GM23338 (cell line): ENCODE measurements at regions not wholly inside any gene's neighbourhood (a gene's known extent, or its start where the extent isn't known, plus 50 kb on each side); places are given as distances from the start of the nearest gene placed in this dataset.

ENCODE experiments used
- ATAC-seq: fragments of 200-7000 bp; cut with Tn5 transposase; 3 replicates; pipeline ENCODE4 v1.9.1; 2020
- DNase-seq: peaks from one replicate; pipeline ENCODE4 v3.0.0-alpha.2; 2015; ENCODE audit warnings: low spot score
- H2AFZ ChIP-seq: fragments of 200-600 bp; sonication (generic); 2 replicates; pipeline ENCODE4 v1.8.0; 2016; ENCODE audit warnings: antibody characterized with exemption, mild to moderate bottlenecking, moderate library complexity
- H3F3A ChIP-seq: fragments of 200-600 bp; sonication (generic); replicated peaks from 2 replicates; pipeline ENCODE4 v1.8.0; 2017; ENCODE audit warnings: antibody characterized with exemption, mixed run types, low read depth
- H3K27ac ChIP-seq: fragments of 200-600 bp; sonication (generic); 2 replicates; pipeline ENCODE4 v1.6.1; 2016; ENCODE audit warnings: low read depth
- H3K27me3 ChIP-seq: fragments of 200-600 bp; sonication (generic); 2 replicates; pipeline ENCODE4 v1.8.0; 2016; ENCODE audit warnings: mild to moderate bottlenecking, mixed run types, moderate library complexity; ENCODE audit not compliant: insufficient read depth
- H3K36me3 ChIP-seq: fragments of 200-600 bp; sonication (generic); 2 replicates; pipeline ENCODE4 v1.8.0; 2016; ENCODE audit warnings: mild to moderate bottlenecking; ENCODE audit not compliant: insufficient read depth
- H3K4me1 ChIP-seq: fragments of 200-600 bp; sonication (generic); 2 replicates; pipeline ENCODE4 v1.8.0; 2016; ENCODE audit warnings: mild to moderate bottlenecking, moderate library complexity; ENCODE audit not compliant: insufficient read depth
- H3K4me2 ChIP-seq: fragments of 200-600 bp; sonication (generic); 2 replicates; pipeline ENCODE4 v1.7.1; 2017; ENCODE audit warnings: mixed run types
- H3K4me3 ChIP-seq: fragments of 200-600 bp; sonication (generic); 2 replicates; pipeline ENCODE4 v1.6.1; 2016; ENCODE audit warnings: mixed run types
- H3K79me2 ChIP-seq: fragments of 200-600 bp; sonication (generic); replicated peaks from 2 replicates; pipeline ENCODE4 v1.8.0; 2017; ENCODE audit warnings: mild to moderate bottlenecking; ENCODE audit not compliant: insufficient read depth
- H3K9me2 ChIP-seq: fragments of 200-600 bp; sonication (generic); 2 replicates; pipeline ENCODE4 v1.8.0; 2017; ENCODE audit not compliant: insufficient read depth
- H4K20me1 ChIP-seq: fragments of 200-600 bp; sonication (generic); replicated peaks from 2 replicates; pipeline ENCODE4 v1.8.0; 2017; ENCODE audit warnings: mild to moderate bottlenecking; ENCODE audit not compliant: insufficient read depth
- H3K27ac Mint-ChIP-seq: 2 replicates; pipeline ENCODE4 v1.8.0; 2020; ENCODE audit warnings: inconsistent platforms, mild to moderate bottlenecking, moderate library complexity, mixed read lengths
- H3K27me3 Mint-ChIP-seq: 3 replicates; pipeline ENCODE4 v1.8.0; 2022; ENCODE audit warnings: low read depth, mild to moderate bottlenecking, moderate library complexity, mixed read lengths, inconsistent platforms; ENCODE audit not compliant: insufficient read depth, poor library complexity
- H3K36me3 Mint-ChIP-seq: 3 replicates; pipeline ENCODE4 v1.8.0; 2021; ENCODE audit warnings: low read depth, mild to moderate bottlenecking, inconsistent platforms, moderate library complexity, mixed read lengths
- H3K4me1 Mint-ChIP-seq: 3 replicates; pipeline ENCODE4 v1.8.0; 2020; ENCODE audit warnings: mild to moderate bottlenecking, inconsistent platforms, mixed read lengths
- H3K4me3 Mint-ChIP-seq: 3 replicates; pipeline ENCODE4 v1.8.0; 2021; ENCODE audit warnings: moderate library complexity, mild to moderate bottlenecking, inconsistent platforms, mixed read lengths
- H3K9me3 Mint-ChIP-seq: 3 replicates; pipeline ENCODE4 v1.8.0; 2020; ENCODE audit warnings: moderate library complexity, mild to moderate bottlenecking, inconsistent platforms, mixed read lengths
- CREB1 ChIP-seq: fragments of 250-450 bp; sonication (Bioruptor Pico); IDR thresholded peaks from 2 replicates; pipeline ENCODE4 v1.5.0; 2020; ENCODE audit warnings: low read depth, mild to moderate bottlenecking, moderate library complexity
- EZH2 ChIP-seq: fragments of 200-600 bp; sonication (generic); IDR thresholded peaks from one replicate; pipeline ENCODE4 v1.8.0; 2017; ENCODE audit warnings: antibody characterized with exemption, mild to moderate bottlenecking, low read depth; ENCODE audit not compliant: unreplicated experiment
- EZH2phosphoT487 ChIP-seq: fragments of 200-600 bp; sonication (generic); IDR thresholded peaks from one replicate; pipeline ENCODE4 v1.8.1; 2018; ENCODE audit warnings: antibody characterized with exemption; ENCODE audit not compliant: unreplicated experiment
- JUNB ChIP-seq: IDR thresholded peaks from one replicate; pipeline ENCODE4 v1.6.1; 2016; ENCODE audit warnings: antibody characterized with exemption; ENCODE audit not compliant: unreplicated experiment
- NANOG ChIP-seq: IDR thresholded peaks from 2 replicates; pipeline ENCODE4 v1.6.1; 2016; ENCODE audit warnings: antibody characterized with exemption, borderline replicate concordance
- POLR2AphosphoS5 ChIP-seq: IDR thresholded peaks from 2 replicates; pipeline ENCODE4 v1.6.1; 2016; ENCODE audit warnings: antibody characterized with exemption, low read depth
- STAT1 ChIP-seq: IDR thresholded peaks from one replicate; pipeline ENCODE4 v1.6.1; 2016; ENCODE audit warnings: antibody characterized with exemption; ENCODE audit not compliant: unreplicated experiment
- ZNF114 ChIP-seq: fragments of 250-450 bp; sonication (Bioruptor Pico); IDR thresholded peaks from 2 replicates; pipeline ENCODE4 v1.5.0; 2020; ENCODE audit warnings: mild to moderate bottlenecking, moderate library complexity
- ZNF331 ChIP-seq: fragments of 250-450 bp; sonication (Bioruptor Pico); IDR thresholded peaks from 2 replicates; pipeline ENCODE4 v1.5.0; 2020; ENCODE audit warnings: low read depth, mild to moderate bottlenecking, moderate library complexity
- TF ChIP-seq, protein P1 (sequence below): IDR thresholded peaks from one replicate; pipeline ENCODE4 v1.6.1; 2018; ENCODE audit warnings: antibody characterized with exemption; ENCODE audit not compliant: unreplicated experiment
- TF ChIP-seq, protein P2 (sequence below): IDR thresholded peaks from 2 replicates; pipeline ENCODE4 v1.6.1; 2016; ENCODE audit warnings: antibody characterized with exemption
- TF ChIP-seq, protein P3 (sequence below): fragments of 250-450 bp; sonication (Bioruptor Pico); IDR thresholded peaks from 2 replicates; pipeline ENCODE4 v1.5.0; 2020; ENCODE audit warnings: mild to moderate bottlenecking, moderate library complexity

DNA sequence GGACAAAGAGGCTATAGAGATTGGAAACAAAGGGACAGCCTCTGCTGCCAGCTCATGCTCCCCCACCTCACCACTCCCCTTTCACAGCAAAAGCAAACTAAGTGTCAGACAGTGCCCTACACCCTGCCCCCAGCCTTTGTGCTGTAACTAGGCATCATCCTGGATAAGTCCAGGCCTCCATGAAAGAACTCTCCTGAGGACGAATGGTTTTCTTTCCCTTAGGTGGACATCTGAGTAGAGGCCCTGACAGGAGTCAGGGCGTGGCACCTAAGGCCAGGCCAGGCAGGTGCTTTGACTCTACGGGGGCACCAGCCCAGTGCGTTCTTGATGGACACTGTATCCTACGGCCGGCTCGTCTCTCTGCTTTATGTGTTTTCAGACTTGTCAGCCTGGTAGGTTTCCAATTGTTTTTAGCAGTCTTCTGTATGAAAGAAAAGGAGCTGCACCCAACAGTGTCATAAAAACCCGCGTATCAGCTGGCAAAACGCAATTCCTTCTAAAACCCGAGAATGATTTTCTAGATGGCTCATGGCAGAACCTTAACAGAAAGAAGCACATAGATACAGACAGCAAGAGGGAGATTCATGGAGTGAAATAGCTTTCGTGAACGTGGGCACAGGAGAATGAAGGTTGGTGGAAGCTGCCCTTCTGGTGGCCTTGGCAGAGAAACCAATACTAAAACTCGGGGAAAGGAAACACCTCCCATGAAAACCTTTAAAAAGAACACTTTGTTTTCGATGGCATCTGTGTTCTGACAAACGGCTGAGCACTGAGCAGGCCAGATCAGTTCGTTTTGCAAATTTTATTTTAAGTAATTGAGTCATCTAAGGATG is 51.7 kb upstream of the AJAP1 start:
- H3K4me2 ChIP-seq: no peak overlapping the region
- TF ChIP-seq, protein P1, sequence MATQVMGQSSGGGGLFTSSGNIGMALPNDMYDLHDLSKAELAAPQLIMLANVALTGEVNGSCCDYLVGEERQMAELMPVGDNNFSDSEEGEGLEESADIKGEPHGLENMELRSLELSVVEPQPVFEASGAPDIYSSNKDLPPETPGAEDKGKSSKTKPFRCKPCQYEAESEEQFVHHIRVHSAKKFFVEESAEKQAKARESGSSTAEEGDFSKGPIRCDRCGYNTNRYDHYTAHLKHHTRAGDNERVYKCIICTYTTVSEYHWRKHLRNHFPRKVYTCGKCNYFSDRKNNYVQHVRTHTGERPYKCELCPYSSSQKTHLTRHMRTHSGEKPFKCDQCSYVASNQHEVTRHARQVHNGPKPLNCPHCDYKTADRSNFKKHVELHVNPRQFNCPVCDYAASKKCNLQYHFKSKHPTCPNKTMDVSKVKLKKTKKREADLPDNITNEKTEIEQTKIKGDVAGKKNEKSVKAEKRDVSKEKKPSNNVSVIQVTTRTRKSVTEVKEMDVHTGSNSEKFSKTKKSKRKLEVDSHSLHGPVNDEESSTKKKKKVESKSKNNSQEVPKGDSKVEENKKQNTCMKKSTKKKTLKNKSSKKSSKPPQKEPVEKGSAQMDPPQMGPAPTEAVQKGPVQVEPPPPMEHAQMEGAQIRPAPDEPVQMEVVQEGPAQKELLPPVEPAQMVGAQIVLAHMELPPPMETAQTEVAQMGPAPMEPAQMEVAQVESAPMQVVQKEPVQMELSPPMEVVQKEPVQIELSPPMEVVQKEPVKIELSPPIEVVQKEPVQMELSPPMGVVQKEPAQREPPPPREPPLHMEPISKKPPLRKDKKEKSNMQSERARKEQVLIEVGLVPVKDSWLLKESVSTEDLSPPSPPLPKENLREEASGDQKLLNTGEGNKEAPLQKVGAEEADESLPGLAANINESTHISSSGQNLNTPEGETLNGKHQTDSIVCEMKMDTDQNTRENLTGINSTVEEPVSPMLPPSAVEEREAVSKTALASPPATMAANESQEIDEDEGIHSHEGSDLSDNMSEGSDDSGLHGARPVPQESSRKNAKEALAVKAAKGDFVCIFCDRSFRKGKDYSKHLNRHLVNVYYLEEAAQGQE: no peak
- TF ChIP-seq EZH2 (no peak), JUNB (no peak), ZNF331 (CRISPR knock-in tag) (no peak), STAT1 (no peak), POLR2AphosphoS5 (no peak), NANOG (no peak), ZNF114 (CRISPR knock-in tag) (no peak), EZH2phosphoT487 (no peak), CREB1 (no peak)
- TF ChIP-seq, protein P2, sequence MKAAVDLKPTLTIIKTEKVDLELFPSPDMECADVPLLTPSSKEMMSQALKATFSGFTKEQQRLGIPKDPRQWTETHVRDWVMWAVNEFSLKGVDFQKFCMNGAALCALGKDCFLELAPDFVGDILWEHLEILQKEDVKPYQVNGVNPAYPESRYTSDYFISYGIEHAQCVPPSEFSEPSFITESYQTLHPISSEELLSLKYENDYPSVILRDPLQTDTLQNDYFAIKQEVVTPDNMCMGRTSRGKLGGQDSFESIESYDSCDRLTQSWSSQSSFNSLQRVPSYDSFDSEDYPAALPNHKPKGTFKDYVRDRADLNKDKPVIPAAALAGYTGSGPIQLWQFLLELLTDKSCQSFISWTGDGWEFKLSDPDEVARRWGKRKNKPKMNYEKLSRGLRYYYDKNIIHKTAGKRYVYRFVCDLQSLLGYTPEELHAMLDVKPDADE: no peak
- TF ChIP-seq, protein P3, sequence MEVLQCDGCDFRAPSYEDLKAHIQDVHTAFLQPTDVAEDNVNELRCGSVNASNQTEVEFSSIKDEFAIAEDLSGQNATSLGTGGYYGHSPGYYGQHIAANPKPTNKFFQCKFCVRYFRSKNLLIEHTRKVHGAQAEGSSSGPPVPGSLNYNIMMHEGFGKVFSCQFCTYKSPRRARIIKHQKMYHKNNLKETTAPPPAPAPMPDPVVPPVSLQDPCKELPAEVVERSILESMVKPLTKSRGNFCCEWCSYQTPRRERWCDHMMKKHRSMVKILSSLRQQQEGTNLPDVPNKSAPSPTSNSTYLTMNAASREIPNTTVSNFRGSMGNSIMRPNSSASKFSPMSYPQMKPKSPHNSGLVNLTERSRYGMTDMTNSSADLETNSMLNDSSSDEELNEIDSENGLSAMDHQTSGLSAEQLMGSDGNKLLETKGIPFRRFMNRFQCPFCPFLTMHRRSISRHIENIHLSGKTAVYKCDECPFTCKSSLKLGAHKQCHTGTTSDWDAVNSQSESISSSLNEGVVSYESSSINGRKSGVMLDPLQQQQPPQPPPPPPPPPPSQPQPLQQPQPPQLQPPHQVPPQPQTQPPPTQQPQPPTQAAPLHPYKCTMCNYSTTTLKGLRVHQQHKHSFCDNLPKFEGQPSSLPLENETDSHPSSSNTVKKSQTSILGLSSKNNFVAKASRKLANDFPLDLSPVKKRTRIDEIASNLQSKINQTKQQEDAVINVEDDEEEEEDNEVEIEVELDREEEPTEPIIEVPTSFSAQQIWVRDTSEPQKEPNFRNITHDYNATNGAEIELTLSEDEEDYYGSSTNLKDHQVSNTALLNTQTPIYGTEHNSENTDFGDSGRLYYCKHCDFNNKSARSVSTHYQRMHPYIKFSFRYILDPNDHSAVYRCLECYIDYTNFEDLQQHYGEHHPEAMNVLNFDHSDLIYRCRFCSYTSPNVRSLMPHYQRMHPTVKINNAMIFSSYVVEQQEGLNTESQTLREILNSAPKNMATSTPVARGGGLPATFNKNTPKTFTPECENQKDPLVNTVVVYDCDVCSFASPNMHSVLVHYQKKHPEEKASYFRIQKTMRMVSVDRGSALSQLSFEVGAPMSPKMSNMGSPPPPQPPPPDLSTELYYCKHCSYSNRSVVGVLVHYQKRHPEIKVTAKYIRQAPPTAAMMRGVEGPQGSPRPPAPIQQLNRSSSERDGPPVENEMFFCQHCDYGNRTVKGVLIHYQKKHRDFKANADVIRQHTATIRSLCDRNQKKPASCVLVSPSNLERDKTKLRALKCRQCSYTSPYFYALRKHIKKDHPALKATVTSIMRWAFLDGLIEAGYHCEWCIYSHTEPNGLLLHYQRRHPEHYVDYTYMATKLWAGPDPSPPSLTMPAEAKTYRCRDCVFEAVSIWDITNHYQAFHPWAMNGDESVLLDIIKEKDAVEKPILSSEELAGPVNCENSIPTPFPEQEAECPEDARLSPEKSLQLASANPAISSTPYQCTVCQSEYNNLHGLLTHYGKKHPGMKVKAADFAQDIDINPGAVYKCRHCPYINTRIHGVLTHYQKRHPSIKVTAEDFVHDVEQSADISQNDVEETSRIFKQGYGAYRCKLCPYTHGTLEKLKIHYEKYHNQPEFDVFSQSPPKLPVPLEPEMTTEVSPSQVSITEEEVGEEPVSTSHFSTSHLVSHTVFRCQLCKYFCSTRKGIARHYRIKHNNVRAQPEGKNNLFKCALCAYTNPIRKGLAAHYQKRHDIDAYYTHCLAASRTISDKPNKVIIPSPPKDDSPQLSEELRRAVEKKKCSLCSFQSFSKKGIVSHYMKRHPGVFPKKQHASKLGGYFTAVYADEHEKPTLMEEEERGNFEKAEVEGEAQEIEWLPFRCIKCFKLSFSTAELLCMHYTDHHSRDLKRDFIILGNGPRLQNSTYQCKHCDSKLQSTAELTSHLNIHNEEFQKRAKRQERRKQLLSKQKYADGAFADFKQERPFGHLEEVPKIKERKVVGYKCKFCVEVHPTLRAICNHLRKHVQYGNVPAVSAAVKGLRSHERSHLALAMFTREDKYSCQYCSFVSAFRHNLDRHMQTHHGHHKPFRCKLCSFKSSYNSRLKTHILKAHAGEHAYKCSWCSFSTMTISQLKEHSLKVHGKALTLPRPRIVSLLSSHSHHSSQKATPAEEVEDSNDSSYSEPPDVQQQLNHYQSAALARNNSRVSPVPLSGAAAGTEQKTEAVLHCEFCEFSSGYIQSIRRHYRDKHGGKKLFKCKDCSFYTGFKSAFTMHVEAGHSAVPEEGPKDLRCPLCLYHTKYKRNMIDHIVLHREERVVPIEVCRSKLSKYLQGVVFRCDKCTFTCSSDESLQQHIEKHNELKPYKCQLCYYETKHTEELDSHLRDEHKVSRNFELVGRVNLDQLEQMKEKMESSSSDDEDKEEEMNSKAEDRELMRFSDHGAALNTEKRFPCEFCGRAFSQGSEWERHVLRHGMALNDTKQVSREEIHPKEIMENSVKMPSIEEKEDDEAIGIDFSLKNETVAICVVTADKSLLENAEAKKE (CRISPR knock-in tag): no peak

More for the DNA sequence above, 51.7 kb upstream of the AJAP1 start:
- Histone ChIP-seq H3K4me3 (no peak overlapping the region), H3K36me3 (no peaks in the 10 kb centered on the region), H3F3A (no peaks in the 10 kb centered on the region), H3K9me2 (no peaks in the 10 kb centered on the region), H3K27me3 (no peaks in the 10 kb centered on the region), H4K20me1 (no peaks in the 10 kb centered on the region), H3K27ac (no peak overlapping the region), H3K79me2 (no peaks in the 10 kb centered on the region), H3K4me1 (no peaks in the 10 kb centered on the region), H2AFZ (no peak overlapping the region)
- H3K9me3 Mint-ChIP-seq: peaks cover 25% of the 10 kb centered on the region
- H3K4me1 Mint-ChIP-seq: peaks cover 21% of the 10 kb centered on the region
- H3K27ac Mint-ChIP-seq: no peak overlapping the region
- no peak overlapping the region for H3K4me3 Mint-ChIP-seq
- H3K36me3 Mint-ChIP-seq: no peaks in the 10 kb centered on the region; the same call in 2 of the 3 replicates
- DNase-seq: no peak
- peaks cover 16% of the 10 kb centered on the region for H3K27me3 Mint-ChIP-seq
- ATAC-seq: peak; percentile 5; the same call in 2 of the 3 replicates
